SK-N-MC (cell line): ENCODE measurements at regions not wholly inside any gene's neighbourhood (a gene's known extent, or its start where the extent isn't known, plus 50 kb on each side); places are given as distances from the start of the nearest gene placed in this dataset.

Experiments used
- EZH2 ChIP-seq: fragments of 200-600 bp; sonication (generic); IDR thresholded peaks from one replicate; pipeline ENCODE4 v1.6.1; 2017; ENCODE audit warnings: antibody characterized with exemption
- FOXP2 ChIP-seq: optimal IDR thresholded peaks from 2 replicates; pipeline ENCODE3; 2011; ENCODE audit warnings: mild to moderate bottlenecking, moderate library complexity; ENCODE audit not compliant: insufficient read depth; ENCODE audit errors: extremely low read length, control extremely low read depth
- POLR2AphosphoS5 ChIP-seq: IDR thresholded peaks from 2 replicates; pipeline ENCODE4 v1.6.1; 2012; ENCODE audit warnings: mild to moderate bottlenecking, low read depth, low read length, borderline replicate concordance

DNA sequence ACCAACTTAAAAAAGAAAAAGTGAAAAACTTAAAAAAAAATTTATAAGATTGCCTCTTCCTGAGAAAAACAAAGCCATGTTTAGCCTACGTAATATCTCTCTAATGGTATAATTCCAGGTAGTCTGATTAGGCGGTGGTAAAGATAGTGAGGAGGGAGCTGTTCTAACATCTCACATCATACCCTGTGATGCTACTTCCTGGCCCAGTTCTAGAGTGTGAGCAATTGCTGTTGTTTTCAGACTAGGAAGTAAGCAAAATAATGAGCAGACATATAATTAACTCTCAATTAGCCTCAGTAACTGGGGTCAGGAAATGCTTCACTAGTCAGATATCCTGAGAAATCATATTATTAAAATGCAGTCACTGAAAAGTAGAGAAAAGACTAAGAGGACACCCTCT lies 113.9 kb downstream of the PHLDA1 start:
- TF ChIP-seq EZH2 (no peak), POLR2AphosphoS5 (no peak), FOXP2 (no peak)
